Ovary (tissue), 3 donors: ENCODE measurements at regions not wholly inside any gene's neighbourhood (a gene's known extent, or its start where the extent isn't known, plus 50 kb on each side); places are given as distances from the start of the nearest gene placed in this dataset.

Source experiments
- CTCF ChIP-seq, 3 donors: fragments of 450-650 bp in 2 of 3; fragments of 200-600 bp in 1 of 3; IDR thresholded peaks; one replicate each; pipeline versions ENCODE4 v1.5.1 to v1.8.0; 2016 to 2022; ENCODE audit warnings: antibody characterized with exemption in 3 of 3, mild to moderate bottlenecking in 1 of 3
- EP300 ChIP-seq: sonication (generic); formaldehyde crosslinking; IDR thresholded peaks from one replicate; pipeline ENCODE4 v1.6.1; 2017; ENCODE audit warnings: antibody characterized with exemption
- donor health status: DM: no; HTN: no; CAD: no.

GRCh38 chr12:89877136-89877535 lies 168.5 kb upstream of the ATP2B1 start:
- TF ChIP-seq CTCF (IDR thresholded peaks at IDR 0.05) (no peak), EP300 (no peak)
